ENCODE measurements at regions not wholly inside any gene's neighbourhood (a gene's known extent, or its start where the extent isn't known, plus 50 kb on each side); places are given as distances from the start of the nearest gene placed in this dataset.
"Not testable (repeated sequence)": the region's sequence is repeated elsewhere in the genome, so short reads cannot be mapped to it uniquely, and the experiment has no call there.

DNA sequence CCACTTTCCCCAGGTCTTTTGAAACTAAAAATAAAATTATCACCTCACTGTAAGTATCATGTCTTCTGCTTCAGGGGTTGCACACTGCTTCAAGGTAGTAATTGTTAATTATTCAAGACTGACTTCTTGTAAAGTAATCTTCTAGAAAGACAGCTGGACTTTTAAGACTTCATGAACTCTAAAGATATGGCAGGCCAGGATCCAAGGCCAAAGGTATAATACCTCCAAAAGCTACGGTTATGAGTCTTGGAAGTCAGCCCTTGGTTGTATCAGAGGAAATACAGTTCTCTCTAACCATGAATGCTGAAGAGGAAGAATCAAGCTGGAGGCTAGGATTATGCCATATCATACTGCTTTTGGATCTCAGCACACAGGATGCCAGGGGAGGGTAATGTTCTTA lies 1346.8 kb upstream of the GJE1 start:
- DNase-seq, result no peak

DNA sequence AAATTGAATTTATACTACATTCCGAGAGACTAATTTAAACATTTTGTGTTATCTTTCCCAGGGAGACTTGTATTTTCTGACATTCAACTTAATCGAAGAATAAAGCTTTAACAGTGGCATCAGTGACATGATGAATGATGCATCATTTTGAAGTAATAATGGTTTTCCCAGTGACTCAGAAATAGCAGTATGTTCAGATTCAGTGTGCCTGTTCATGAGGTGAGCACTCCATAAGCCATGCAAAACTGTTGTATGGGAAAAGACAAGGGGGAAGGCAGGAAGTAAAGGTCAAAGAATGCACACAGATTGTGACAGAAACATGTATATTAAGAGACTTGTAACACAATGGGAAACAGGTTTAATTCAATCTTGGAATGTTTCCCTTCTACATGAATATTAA lies 1348.2 kb upstream of the GJE1 start:
- no peak for DNase-seq

DNA sequence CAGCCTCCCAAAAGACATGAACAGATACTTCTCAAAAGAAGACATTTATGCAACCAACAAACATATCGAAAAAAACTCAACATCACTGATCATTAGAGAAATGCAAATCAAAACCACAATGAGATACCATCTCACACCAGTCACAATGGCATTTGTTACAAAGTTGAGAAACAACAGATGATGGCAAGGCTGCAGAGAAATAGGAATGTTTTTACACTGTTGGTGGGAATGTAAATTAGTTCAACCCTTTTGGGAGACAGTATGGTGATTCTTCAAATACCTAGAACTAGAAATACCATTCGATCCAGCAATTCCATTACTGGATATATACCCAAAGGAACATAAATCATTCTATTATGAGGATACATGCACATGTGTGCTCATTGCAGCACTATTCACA lies 1349.2 kb upstream of the GJE1 start:
- not testable (repeated sequence) for DNase-seq

DNA sequence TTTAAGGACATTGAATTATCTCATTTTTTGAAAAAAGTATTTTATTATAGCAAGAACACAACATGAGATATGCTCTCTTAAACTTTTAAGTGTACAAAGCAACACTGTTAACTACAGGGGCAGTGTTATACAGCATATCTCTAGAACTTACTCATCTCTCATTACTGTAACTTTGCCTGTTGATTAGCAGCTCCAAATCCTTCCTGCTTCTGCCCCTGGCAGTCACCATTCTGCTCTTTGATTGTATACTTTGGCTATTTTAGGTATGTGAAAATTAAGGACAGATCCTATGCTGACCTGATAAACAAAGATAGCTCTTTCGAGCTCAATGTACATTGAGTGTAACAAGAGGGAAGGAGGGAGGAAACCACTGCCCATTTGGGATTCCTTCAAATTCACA lies 1349.8 kb upstream of the GJE1 start:
- DNase-seq, result no peak

DNA sequence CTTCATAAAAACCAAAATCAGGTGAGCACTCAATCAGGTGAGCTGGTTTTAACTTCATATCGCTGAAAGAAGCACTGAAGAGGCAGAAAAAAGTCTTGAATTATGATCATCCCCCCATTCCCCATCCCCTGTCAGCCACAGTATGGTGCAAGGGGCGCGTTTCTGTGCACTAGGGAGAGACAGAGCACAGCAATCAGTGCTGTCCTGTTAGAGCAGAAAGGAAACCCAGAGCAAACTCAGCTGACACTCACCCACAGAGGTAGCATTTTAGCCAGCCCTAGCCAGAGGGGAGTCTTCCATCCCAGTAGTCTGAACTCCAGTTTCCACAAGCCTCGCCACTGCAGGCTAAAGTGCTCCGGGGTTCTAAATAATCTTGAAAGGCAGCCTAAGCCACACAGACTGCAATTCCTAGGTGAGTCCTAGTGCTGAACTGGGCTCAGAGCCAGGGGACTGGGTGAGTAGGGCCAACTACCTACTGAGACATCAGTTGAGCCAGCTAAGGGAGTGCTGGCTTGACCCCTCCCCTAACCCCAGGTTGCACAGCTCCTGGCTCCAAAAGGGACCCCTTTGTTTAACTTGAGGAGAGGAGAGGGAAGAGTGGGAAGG lies 1352.6 kb upstream of the GJE1 start:
- no peak for DNase-seq

DNA sequence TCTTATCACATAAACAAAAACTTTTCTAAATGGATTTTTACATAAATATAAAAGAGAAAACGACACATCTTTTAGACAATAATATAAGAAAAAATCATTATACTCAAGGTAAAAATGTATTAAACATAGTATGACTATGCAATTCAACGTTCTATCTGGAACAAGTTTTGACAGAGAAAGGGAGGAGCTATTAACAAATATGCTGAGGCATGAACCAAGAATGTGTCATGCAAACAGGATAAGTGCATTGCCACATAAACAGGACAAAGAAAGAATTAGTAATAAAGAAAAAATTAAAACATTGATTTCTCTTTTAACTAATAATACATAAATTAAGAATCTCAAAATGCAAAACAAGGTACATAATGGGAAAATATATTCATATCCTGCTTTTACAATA lies 1353.4 kb upstream of the GJE1 start:
- DNase-seq, result no peak

DNA sequence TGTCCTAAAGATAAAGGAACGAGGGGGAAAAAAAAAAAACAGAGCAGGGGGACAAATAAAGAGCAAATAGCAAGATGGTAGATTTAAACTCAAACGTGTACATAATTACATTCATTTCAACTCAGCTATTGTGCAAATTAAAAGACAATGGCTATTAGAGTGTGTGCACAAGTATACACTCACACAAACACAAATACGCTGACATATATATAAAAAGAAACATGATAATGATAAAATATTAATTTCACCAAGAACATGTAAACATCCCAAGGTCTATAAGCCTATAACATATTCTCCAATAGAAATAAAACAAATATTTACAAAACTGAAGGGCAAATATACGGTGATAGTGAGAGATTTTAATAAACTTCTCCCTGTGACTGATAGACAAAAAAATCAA lies 1354.9 kb upstream of the GJE1 start:
- no peak for DNase-seq

DNA sequence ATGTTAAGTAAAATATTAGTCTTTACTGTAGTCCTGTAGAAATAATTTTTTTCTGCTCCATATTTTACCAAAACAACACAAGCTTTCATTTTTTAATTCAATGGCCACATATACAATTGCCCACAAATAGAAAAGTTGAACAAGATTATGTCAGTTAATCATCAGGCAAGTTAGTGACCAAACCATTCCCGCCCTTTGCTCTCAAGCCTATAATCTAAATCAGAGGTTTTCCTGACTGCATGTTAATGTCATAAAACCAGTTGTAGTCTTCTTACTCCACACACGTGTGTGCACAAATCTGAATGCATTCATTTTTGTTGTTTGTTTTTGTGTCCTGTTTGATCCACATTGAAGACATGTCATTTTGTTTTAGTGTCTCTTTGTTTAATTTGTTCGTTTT lies 1357.7 kb upstream of the GJE1 start:
- DNase-seq, result no peak

DNA sequence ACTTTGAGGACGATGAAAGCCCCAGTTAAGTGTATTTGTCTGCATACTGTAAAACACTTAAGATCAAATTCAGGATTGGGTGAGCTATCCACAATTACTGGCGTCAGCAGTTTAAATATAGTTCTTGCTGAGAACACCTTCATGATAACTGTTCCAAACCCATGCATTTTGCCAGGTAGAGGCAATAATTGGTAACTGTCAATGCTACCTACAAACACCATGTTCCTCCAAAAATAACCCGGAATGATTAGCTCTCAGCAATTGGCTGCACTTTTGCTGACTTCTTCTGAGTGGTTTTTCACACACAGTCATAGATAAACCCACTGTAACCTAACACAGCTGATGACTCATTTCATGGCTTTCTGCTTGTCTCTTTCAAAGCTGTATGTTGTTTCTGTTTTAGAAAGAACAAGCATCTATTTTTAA lies 1358.6 kb upstream of the GJE1 start:
- DNase-seq, result no peak

DNA sequence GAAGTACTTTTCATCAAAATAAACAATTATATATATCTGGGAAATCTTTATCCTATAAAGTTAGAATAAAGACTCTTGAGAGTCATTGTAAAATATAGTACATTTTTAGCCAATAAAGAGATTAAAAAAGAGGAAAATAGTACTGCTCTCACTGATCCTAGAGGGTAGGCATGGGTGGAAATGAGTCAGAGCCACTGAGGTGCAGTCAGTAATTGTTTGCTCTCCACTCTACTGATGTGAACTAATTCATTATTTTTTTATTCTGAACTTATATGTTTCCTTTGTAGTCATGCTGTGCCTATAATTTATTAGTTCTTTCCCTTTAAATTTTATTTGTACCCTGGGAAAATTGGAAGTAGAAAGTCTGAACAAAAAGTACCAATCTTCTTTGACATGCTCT lies 1359.4 kb upstream of the GJE1 start:
- DNase-seq, result no peak

DNA sequence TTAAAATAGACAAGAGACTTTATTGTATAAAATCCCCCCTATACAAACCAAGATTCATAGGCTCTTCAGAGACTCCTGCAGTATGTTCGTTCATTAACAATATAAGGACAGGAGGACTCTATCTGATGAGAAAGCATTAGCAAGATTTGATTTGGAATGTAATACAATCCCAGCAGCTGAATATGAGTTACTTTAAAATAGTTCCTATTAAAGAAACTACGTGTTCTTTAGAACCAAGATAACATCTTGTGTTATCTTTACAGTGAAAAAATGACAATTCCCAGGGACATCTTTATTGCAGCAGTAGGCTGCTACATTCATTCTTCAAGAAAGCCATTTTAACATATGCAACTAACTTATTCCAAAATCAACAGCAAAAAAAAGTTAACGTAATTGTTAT lies 1360.1 kb upstream of the GJE1 start:
- DNase-seq, result no peak

DNA sequence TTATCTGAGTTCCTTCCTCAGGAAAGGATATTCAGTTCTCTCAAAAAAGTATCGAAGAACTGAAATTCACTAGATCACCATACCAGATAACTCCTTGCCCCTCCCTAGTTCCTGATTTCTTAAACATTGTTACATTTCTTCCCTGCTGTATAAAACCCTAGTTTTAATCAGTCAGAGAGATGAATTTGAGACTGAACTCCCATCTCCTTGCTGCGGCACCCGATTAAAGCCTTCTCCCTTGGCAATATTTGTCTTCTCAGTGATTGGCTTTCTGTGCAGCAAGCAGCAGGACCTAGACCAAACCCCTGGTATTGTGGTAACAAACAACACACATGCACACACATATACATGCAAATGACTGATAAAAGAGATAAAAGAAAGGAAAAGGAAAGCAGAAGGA lies 1364.6 kb upstream of the GJE1 start:
- DNase-seq, result no peak

DNA sequence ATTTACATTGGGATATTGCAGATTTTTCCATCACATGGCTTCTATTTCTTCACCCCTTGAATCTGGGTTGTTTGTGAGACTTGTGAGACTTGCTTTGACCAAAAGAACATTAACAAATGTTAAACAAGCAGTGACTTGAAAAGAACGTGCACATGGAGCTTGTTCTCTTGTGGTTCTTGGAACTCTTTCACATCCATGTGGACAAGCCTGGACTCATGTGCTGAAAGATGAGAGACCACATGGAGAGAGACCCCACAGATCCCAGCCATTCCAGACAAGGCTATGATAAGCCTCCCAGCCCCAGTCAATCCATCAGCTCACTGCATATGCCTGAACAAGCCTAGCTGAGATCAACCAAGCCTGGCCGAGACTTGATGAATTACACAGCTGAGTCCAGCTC lies 1365.7 kb upstream of the GJE1 start:
- DNase-seq, result no peak

DNA sequence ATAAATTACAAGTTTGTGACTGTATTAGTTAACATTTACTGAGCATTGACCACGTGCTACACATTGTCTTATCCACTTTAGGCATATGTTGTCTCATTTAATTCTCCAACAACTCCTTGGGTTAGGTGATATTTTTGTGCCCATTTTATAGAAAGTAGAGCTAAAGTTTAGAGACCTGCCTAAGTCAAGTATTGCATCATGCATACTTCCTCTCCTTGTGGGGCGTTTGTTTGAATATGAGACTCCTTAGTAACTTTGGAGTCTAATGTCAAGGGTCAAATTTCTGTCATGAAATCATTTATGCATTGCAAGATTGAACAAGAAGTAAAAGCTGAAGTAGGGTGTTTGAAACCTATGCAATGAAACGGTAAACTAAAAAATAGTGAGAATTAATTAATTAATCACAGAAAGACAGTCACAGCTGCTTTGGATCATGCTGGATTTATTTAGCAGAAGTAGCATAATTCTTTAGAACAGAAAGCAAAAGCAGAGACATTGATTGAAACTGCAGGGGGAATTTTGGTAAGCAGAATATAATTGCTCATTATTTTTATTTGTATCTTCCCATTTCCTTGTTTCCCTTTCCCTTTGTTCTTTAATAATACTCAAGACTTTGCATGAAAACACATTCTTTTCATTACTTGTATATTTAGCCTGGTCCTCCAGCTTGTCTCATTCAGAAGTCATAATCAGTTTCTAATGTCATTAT lies 1374.4 kb upstream of the GJE1 start:
- no peak for DNase-seq

DNA sequence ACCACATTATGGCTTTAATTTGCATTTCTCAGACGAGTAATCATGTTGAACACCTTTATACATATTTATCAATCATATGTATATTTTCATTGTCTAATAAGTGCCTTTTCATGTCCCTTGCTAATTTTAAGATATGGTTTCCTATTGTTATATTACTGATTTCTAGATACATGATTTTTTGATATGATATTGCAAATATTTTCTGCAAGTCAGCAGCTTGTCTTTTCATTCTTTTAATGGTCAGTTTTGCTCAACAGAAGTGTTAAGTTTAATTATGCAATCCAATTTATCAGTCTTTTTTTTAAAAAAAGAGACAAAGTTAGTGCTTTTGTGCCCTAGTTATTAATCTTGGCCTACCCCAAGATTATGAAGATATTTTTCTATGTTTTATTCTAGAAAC lies 1377.8 kb upstream of the CITED2 start:
- DNase-seq, result no peak

DNA sequence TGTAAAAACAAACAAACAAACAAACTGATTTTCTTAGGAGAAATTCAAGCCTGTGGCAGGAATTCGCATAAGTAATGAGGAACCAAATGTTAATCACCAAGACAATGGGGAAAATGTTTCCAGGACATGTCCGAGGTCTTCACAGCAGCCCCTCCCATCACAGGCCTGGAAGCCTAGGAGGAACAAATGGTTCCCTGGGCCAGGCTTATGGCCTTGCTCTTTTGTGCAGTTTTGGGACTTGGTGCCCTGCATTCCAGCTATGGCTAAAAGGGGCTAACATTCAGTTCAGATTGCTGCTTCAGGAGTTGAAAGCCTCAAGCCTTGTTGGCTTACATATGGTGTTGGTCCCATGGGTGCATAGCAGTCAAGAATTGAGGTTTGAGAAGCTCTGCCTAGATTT lies 1372.7 kb upstream of the CITED2 start:
- no peak for DNase-seq

DNA sequence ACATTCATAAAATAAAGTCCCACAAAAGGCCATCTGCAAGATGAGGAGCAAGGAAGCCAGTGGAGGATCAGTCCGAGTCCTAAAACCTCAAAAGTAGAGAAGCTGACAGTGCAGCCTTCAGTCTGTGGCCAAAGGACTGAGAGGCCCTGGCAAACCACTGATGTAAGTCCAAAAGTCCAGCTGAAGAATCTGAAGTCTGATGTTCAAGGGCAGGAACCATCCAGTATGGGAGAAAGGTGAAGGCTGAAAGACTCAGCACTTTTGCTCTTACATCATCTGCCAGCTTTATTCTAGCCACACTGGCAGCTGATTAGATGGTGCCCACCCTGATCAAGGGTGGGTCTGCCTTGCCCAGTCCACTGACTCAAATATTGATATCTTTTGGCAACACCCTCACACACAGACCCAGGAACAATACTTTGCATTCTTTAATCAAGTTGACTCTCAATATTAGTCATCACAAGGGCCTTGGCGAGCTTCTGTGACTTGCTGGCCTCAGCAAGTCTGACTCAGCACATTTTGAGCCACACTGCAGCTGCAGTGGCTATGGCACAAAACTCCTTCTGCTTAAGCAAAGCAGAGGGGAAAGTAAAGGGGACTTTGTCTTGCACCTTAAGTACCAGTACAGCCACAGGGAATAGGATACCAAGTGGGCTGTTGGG lies 1370.3 kb upstream of the CITED2 start:
- no peak for DNase-seq

DNA sequence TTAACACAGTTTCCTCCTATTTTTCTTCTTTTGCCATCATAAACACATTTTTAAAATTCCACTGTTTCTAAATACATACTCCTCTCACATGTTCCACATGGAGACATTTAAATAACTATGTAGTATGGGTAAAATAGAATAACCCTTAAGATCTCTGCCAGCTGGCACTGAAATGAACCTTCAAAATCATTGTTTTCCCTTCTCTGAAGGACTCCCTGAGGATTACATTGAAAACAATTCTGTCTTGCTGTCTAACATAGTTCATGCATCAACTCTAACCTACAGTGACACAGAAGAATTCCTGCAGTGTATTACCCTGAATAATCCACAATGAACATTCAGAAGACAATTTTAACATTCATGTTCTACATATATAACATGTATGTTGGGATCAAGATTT lies 1361.8 kb upstream of the CITED2 start:
- no peak for DNase-seq

DNA sequence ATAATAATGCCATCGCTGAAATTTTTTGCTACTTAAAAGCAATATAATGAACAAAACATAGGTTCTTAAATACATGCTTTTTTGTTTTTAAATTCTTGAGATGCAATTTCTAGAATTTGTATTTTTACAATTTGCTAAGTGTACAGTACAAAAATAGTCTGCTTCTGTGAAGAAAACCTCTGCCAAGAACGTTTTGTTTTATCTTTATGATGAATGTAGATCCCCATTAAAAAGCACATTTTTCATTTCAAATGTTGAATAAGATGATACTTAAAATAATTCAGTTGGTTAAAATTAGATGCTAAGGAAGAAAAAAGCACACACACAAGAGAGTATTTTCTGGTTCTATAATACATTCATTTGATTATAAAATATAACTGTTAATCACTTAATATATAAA lies 1358.5 kb upstream of the CITED2 start:
- DNase-seq, result no peak

DNA sequence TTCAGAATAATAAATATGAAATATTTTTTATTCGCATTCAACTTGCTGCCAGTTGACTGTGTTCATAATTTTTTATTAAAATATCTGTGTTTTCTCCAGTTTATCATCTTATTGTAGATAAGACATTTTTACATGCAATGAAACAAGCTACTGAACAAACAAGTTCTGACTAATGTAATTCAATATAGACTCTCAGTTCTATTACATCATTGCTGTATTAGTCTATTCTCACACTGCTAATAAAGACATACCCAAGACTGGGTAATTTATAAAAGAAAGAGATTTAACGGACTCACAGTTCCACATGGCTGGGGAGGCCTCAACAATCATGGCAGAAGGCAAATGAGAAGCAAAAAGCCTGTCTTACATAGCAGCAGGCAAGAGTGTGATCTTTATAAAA lies 1357.7 kb upstream of the CITED2 start:
- no peak for DNase-seq

DNA sequence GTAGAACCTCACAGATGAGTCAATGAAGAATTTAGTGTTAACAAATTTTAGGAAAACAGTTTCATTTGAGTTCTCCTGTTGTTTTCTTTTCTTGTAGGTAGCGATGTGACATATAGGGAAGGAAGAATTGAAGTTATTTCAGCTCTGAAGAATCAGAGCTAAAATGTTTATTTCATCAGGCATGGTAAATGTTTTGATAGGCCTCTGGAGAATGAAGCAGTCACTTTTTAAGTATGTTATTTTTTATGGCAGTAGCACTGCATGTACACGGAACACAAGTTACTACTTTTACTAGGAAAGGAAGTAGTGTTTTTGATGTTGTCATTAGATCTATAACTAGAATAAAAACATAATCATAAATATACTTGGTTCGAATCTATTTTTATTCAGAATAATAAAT lies 1357.3 kb upstream of the CITED2 start:
- no peak for DNase-seq

DNA sequence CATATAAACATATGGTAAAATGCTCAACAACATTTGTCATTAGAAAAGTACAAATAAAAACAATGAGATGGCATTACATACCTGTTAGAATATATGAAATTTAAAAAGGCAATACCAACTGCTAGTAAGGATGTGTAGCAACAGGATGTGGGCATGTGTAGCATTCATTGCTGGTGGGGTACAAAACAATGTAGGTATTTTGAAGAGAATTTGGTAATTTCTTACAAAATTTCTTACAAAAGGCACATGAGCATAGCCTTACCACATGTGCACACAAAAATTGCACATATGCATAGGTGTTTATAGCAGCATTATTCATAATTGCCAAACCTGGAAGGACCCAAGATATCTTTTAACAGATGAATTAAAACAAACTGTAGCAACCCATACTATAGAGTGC lies 1355.1 kb upstream of the CITED2 start:
- DNase-seq, result no peak

DNA sequence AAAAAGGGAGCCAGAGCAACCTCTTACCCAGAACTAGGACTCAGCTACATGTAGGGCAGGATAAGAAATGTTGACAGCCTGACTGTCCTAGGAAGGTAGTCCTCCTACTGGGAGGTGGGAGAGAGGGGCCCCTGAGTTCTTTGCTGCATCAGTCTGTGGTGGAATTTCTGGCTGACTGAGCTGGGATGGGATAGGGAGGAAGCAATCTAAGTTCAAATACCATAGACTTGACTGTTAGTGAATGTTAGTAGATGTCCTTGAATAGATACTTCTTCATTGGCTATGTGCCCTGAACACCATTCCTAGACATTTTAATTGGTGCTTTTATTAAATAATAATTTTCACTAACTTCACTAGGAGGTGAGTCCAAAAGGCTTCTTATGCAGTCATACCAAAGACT lies 1343.6 kb upstream of the CITED2 start:
- DNase-seq, result no peak

DNA sequence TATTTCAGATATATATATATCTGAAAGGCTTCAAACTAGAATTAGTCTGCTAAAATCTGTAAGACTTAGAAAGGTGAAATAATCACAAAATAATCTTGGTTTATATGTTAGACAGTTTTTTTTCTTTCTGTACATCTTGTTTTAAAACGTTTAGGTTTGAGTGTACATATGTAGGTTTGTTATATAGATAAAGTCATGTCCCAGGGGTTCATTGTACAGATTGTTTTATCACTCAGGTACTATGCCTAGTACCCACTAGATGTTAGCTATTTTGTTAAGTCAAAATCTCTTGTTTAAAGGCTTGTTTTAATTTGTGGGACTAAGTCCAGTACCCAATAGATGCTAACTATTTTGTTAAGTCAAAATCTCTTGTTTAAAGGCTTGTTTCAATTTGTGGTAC lies 1339.0 kb upstream of the CITED2 start:
- DNase-seq, result no peak

Data from activated CD8-positive, alpha-beta memory T cell treated with anti-CD3 and anti-CD28 coated beads for 24 hours (primary cell).